ENCODE measurements at regions not wholly inside any gene's neighbourhood (a gene's known extent, or its start where the extent isn't known, plus 50 kb on each side); places are given as distances from the start of the nearest gene placed in this dataset.

GRCh38 chr3:525415-525814 lies 328.9 kb downstream of the CHL1 start:
- TF ChIP-seq ZSCAN29 (CRISPR knock-in tag; conservative IDR thresholded peaks at IDR 0.05) (no peak), ZNF326 (CRISPR knock-in tag; IDR thresholded peaks at IDR 0.05; ENCODE audit: borderline replicate concordance) (no peak), NFYB (CRISPR knock-in tag; IDR thresholded peaks at IDR 0.05) (no peak), KLF6 (CRISPR knock-in tag; IDR thresholded peaks at IDR 0.05) (no peak)
- TF ChIP-seq, protein P1, sequence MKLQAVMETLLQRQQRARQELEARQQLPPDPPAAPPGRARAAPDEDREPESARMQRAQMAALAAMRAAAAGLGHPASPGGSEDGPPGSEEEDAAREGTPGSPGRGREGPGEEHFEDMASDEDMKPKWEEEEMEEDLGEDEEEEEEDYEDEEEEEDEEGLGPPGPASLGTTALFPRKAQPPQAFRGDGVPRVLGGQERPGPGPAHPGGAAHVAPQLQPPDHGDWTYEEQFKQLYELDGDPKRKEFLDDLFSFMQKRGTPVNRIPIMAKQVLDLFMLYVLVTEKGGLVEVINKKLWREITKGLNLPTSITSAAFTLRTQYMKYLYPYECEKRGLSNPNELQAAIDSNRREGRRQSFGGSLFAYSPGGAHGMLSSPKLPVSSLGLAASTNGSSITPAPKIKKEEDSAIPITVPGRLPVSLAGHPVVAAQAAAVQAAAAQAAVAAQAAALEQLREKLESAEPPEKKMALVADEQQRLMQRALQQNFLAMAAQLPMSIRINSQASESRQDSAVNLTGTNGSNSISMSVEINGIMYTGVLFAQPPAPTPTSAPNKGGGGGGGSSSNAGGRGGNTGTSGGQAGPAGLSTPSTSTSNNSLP (IDR thresholded peaks at IDR 0.05; ENCODE audit: low read depth, low read length) = no peak
- TF ChIP-seq, protein P2, sequence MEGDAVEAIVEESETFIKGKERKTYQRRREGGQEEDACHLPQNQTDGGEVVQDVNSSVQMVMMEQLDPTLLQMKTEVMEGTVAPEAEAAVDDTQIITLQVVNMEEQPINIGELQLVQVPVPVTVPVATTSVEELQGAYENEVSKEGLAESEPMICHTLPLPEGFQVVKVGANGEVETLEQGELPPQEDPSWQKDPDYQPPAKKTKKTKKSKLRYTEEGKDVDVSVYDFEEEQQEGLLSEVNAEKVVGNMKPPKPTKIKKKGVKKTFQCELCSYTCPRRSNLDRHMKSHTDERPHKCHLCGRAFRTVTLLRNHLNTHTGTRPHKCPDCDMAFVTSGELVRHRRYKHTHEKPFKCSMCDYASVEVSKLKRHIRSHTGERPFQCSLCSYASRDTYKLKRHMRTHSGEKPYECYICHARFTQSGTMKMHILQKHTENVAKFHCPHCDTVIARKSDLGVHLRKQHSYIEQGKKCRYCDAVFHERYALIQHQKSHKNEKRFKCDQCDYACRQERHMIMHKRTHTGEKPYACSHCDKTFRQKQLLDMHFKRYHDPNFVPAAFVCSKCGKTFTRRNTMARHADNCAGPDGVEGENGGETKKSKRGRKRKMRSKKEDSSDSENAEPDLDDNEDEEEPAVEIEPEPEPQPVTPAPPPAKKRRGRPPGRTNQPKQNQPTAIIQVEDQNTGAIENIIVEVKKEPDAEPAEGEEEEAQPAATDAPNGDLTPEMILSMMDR (CRISPR knock-in tag; IDR thresholded peaks at IDR 0.05) = no peak
- TF ChIP-seq, protein P3, sequence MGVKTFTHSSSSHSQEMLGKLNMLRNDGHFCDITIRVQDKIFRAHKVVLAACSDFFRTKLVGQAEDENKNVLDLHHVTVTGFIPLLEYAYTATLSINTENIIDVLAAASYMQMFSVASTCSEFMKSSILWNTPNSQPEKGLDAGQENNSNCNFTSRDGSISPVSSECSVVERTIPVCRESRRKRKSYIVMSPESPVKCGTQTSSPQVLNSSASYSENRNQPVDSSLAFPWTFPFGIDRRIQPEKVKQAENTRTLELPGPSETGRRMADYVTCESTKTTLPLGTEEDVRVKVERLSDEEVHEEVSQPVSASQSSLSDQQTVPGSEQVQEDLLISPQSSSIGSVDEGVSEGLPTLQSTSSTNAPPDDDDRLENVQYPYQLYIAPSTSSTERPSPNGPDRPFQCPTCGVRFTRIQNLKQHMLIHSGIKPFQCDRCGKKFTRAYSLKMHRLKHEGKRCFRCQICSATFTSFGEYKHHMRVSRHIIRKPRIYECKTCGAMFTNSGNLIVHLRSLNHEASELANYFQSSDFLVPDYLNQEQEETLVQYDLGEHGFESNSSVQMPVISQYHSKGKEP (CRISPR knock-in tag; IDR thresholded peaks at IDR 0.05) = no peak

Measured in HepG2 (cell line).